Fibroblast of pulmonary artery (primary cell): ENCODE measurements at regions not wholly inside any gene's neighbourhood (a gene's known extent, or its start where the extent isn't known, plus 50 kb on each side); places are given as distances from the start of the nearest gene placed in this dataset.

Experiments used
- DNase-seq: peaks from one replicate; pipeline ENCODE4 v3.0.0-alpha.2; 2010; ENCODE audit warnings: low read depth
- H3K4me3 ChIP-seq: replicated peaks from 2 replicates; pipeline ENCODE4 v1.5.1; 2011; ENCODE audit warnings: low read depth, mild to moderate bottlenecking, control low read depth, low read length, moderate library complexity
- CTCF ChIP-seq: IDR thresholded peaks from 2 replicates; pipeline ENCODE4 v1.5.1; 2011; ENCODE audit warnings: mild to moderate bottlenecking, control low read depth, low read length, inconsistent platforms; ENCODE audit errors: missing control alignments

GRCh38 chr9:23343226-23343625 is 482.8 kb downstream of the ELAVL2 start:
- no peak for TF ChIP-seq CTCF
- H3K4me3 ChIP-seq = no peak overlapping the region
- DNase-seq = no peak

- no peak for DNase-seq
- TF ChIP-seq CTCF = no peak
- no peak overlapping the region for H3K4me3 ChIP-seq
Measured at GRCh38 chr9:23361096-23361495, 464.9 kb downstream of the ELAVL2 start.

GRCh38 chr9:23372703-23373102 is 453.3 kb downstream of the ELAVL2 start:
- TF ChIP-seq CTCF = no peak
- no peak for DNase-seq
- H3K4me3 ChIP-seq = no peak overlapping the region

GRCh38 chr9:23375511-23375910 is 450.5 kb downstream of the ELAVL2 start:
- no peak for DNase-seq
- H3K4me3 ChIP-seq = no peak overlapping the region
- TF ChIP-seq CTCF = no peak

GRCh38 chr9:23379842-23380241 is 446.2 kb downstream of the ELAVL2 start:
- no peak for DNase-seq
- no peak for TF ChIP-seq CTCF

GRCh38 chr9:23380821-23381220 is 445.2 kb downstream of the ELAVL2 start:
- TF ChIP-seq CTCF = no peak

More at GRCh38 chr9:23379842-23380241, 446.2 kb downstream of the ELAVL2 start:
- no peak overlapping the region for H3K4me3 ChIP-seq

GRCh38 chr9:23382418-23382817 is 443.6 kb downstream of the ELAVL2 start:
- no peak for DNase-seq
- no peak overlapping the region for H3K4me3 ChIP-seq
- TF ChIP-seq CTCF = no peak

More at GRCh38 chr9:23380821-23381220, 445.2 kb downstream of the ELAVL2 start:
- DNase-seq = no peak
- H3K4me3 ChIP-seq = no peak overlapping the region
